ENCODE measurements at regions not wholly inside any gene's neighbourhood (a gene's known extent, or its start where the extent isn't known, plus 50 kb on each side); places are given as distances from the start of the nearest gene placed in this dataset.

- H3K27me3 ChIP-seq (ENCODE audit: control insufficient read depth, low read length): no peaks in the 10 kb centered on the region
- H3F3A ChIP-seq (ENCODE audit: control insufficient read depth, insufficient read depth): no peaks in the 10 kb centered on the region
- no peak for TF ChIP-seq CTCF (IDR thresholded peaks at IDR 0.05; ENCODE audit: low read depth, low read length, poor library complexity, severe bottlenecking)
- no peak for TF ChIP-seq EZH2phosphoT487 (IDR thresholded peaks at IDR 0.05; ENCODE audit: borderline replicate concordance, low read length)
Observed at GRCh38 chr18:5721924-5722323, 173.4 kb downstream of the TMEM200C start.

GRCh38 chr18:5720132-5720531 lies 175.2 kb downstream of the TMEM200C start:
- Histone ChIP-seq H3K27ac (ENCODE audit: low read depth, low read length) (no peak overlapping the region), H3K79me2 (ENCODE audit: control insufficient read depth, low read length) (no peaks in the 10 kb centered on the region), H3K27me3 (ENCODE audit: control insufficient read depth, low read length) (no peaks in the 10 kb centered on the region), H3K9me2 (replicated peaks; ENCODE audit: control insufficient read depth, low read length) (no peaks in the 10 kb centered on the region), H3K36me3 (ENCODE audit: control insufficient read depth, low read length) (no peaks in the 10 kb centered on the region), H3F3A (ENCODE audit: control insufficient read depth, insufficient read depth) (no peaks in the 10 kb centered on the region), H3K9me3 (ENCODE audit: control insufficient read depth, insufficient read depth, low read length) (no peaks in the 10 kb centered on the region), H4K20me1 (ENCODE audit: control insufficient read depth, insufficient read depth, low read depth, low read length) (no peaks in the 10 kb centered on the region), H3K4me2 (ENCODE audit: low read length) (no peak overlapping the region), H3K4me1 (ENCODE audit: control insufficient read depth, low read length) (no peaks in the 10 kb centered on the region), H3K4me3 (ENCODE audit: low read length) (no peak overlapping the region)
- no peak for TF ChIP-seq CTCF (IDR thresholded peaks at IDR 0.05; ENCODE audit: low read depth, low read length, poor library complexity, severe bottlenecking)
- TF ChIP-seq EZH2phosphoT487 (IDR thresholded peaks at IDR 0.05; ENCODE audit: borderline replicate concordance, low read length): no peak

More at GRCh38 chr18:5721924-5722323, 173.4 kb downstream of the TMEM200C start:
- H3K9me2 ChIP-seq (replicated peaks; ENCODE audit: control insufficient read depth, low read length): no peaks in the 10 kb centered on the region
- no peak overlapping the region for H3K27ac ChIP-seq (ENCODE audit: low read depth, low read length)
- no peaks in the 10 kb centered on the region for H3K79me2 ChIP-seq (ENCODE audit: control insufficient read depth, low read length)
- H3K4me2 ChIP-seq (ENCODE audit: low read length): no peak overlapping the region
- H3K4me3 ChIP-seq (ENCODE audit: low read length): no peak overlapping the region
- no peaks in the 10 kb centered on the region for H4K20me1 ChIP-seq (ENCODE audit: control insufficient read depth, insufficient read depth, low read depth, low read length)
- no peaks in the 10 kb centered on the region for H3K4me1 ChIP-seq (ENCODE audit: control insufficient read depth, low read length)
- no peaks in the 10 kb centered on the region for H3K36me3 ChIP-seq (ENCODE audit: control insufficient read depth, low read length)
- H3K9me3 ChIP-seq (ENCODE audit: control insufficient read depth, insufficient read depth, low read length): no peaks in the 10 kb centered on the region

GRCh38 chr18:5717256-5717655 lies 173.5 kb upstream of the EPB41L3 start:
- H4K20me1 ChIP-seq (ENCODE audit: control insufficient read depth, insufficient read depth, low read depth, low read length): no peaks in the 10 kb centered on the region
- H3K27ac ChIP-seq (ENCODE audit: low read depth, low read length): no peak overlapping the region
- H3K9me2 ChIP-seq (replicated peaks; ENCODE audit: control insufficient read depth, low read length): no peaks in the 10 kb centered on the region
- H3K79me2 ChIP-seq (ENCODE audit: control insufficient read depth, low read length): no peaks in the 10 kb centered on the region
- no peak overlapping the region for H3K4me3 ChIP-seq (ENCODE audit: low read length)
- no peaks in the 10 kb centered on the region for H3K36me3 ChIP-seq (ENCODE audit: control insufficient read depth, low read length)
- H3K27me3 ChIP-seq (ENCODE audit: control insufficient read depth, low read length): no peaks in the 10 kb centered on the region
- no peaks in the 10 kb centered on the region for H3K9me3 ChIP-seq (ENCODE audit: control insufficient read depth, insufficient read depth, low read length)
- no peak overlapping the region for H3K4me2 ChIP-seq (ENCODE audit: low read length)
- no peaks in the 10 kb centered on the region for H3K4me1 ChIP-seq (ENCODE audit: control insufficient read depth, low read length)
- no peaks in the 10 kb centered on the region for H3F3A ChIP-seq (ENCODE audit: control insufficient read depth, insufficient read depth)
- no peak for TF ChIP-seq EZH2phosphoT487 (IDR thresholded peaks at IDR 0.05; ENCODE audit: borderline replicate concordance, low read length)
- no peak for TF ChIP-seq CTCF (IDR thresholded peaks at IDR 0.05; ENCODE audit: low read depth, low read length, poor library complexity, severe bottlenecking)

- Histone ChIP-seq H3K9me3 (ENCODE audit: control insufficient read depth, insufficient read depth, low read length) (no peaks in the 10 kb centered on the region), H3K4me1 (ENCODE audit: control insufficient read depth, low read length) (no peaks in the 10 kb centered on the region), H3F3A (ENCODE audit: control insufficient read depth, insufficient read depth) (no peaks in the 10 kb centered on the region), H3K4me3 (ENCODE audit: low read length) (no peak overlapping the region), H4K20me1 (ENCODE audit: control insufficient read depth, insufficient read depth, low read depth, low read length) (no peaks in the 10 kb centered on the region), H3K9me2 (replicated peaks; ENCODE audit: control insufficient read depth, low read length) (no peaks in the 10 kb centered on the region), H3K4me2 (ENCODE audit: low read length) (no peak overlapping the region), H3K27me3 (ENCODE audit: control insufficient read depth, low read length) (no peaks in the 10 kb centered on the region), H3K27ac (ENCODE audit: low read depth, low read length) (no peak overlapping the region), H3K79me2 (ENCODE audit: control insufficient read depth, low read length) (no peaks in the 10 kb centered on the region), H3K36me3 (ENCODE audit: control insufficient read depth, low read length) (no peaks in the 10 kb centered on the region)
- TF ChIP-seq EZH2phosphoT487 (IDR thresholded peaks at IDR 0.05; ENCODE audit: borderline replicate concordance, low read length) (no peak), CTCF (IDR thresholded peaks at IDR 0.05; ENCODE audit: low read depth, low read length, poor library complexity, severe bottlenecking) (no peak)
Observed at GRCh38 chr18:5710676-5711075, 166.9 kb upstream of the EPB41L3 start.

Data from DOHH2 (cell line).